Osteoblast (primary cell): ENCODE measurements at regions not wholly inside any gene's neighbourhood (a gene's known extent, or its start where the extent isn't known, plus 50 kb on each side); places are given as distances from the start of the nearest gene placed in this dataset.

Experiments
- DNase-seq: peaks from one replicate; pipeline ENCODE4 v3.0.0; 2011; ENCODE audit warnings: low spot score, mixed read lengths; ENCODE audit not compliant: insufficient read length; ENCODE audit errors: missing footprints
- H2AFZ ChIP-seq: 2 replicates; pipeline ENCODE4 v1.6.0; 2011; ENCODE audit warnings: mild to moderate bottlenecking, low read length
- H3K27ac ChIP-seq: 2 replicates; pipeline ENCODE4 v1.5.1; 2011; ENCODE audit warnings: mild to moderate bottlenecking, low read depth, low read length, moderate library complexity
- H3K27me3 ChIP-seq: 2 replicates; pipeline ENCODE4 v1.6.0; 2012; ENCODE audit warnings: mild to moderate bottlenecking, control low read depth, inconsistent platforms, low read length, moderate library complexity; ENCODE audit not compliant: insufficient read depth
- H3K36me3 ChIP-seq: 2 replicates; pipeline ENCODE4 v1.5.1; 2011; ENCODE audit warnings: mild to moderate bottlenecking, low read length, control low read depth, moderate library complexity; ENCODE audit not compliant: insufficient read depth
- H3K4me1 ChIP-seq: 2 replicates; pipeline ENCODE4 v1.5.1; 2011; ENCODE audit warnings: mild to moderate bottlenecking, low read length, control low read depth, moderate library complexity; ENCODE audit not compliant: insufficient read depth
- H3K4me2 ChIP-seq: 2 replicates; pipeline ENCODE4 v1.6.0; 2011; ENCODE audit warnings: mild to moderate bottlenecking, low read length; ENCODE audit not compliant: insufficient read depth
- H3K4me3 ChIP-seq: fragments of 200-600 bp; sonication (generic); 3 replicates; pipeline ENCODE4 v1.5.1; 2012; ENCODE audit warnings: mild to moderate bottlenecking, low read length, inconsistent platforms; ENCODE audit not compliant: insufficient read depth
- H3K79me2 ChIP-seq: 2 replicates; pipeline ENCODE4 v1.6.0; 2012; ENCODE audit warnings: mild to moderate bottlenecking, low read length, control low read depth, inconsistent platforms; ENCODE audit not compliant: insufficient read depth
- H3K9me3 ChIP-seq: 2 replicates; pipeline ENCODE4 v1.5.1; 2011; ENCODE audit warnings: low read depth, low read length, control low read depth
- H4K20me1 ChIP-seq: 2 replicates; pipeline ENCODE4 v1.6.0; 2012; ENCODE audit warnings: mild to moderate bottlenecking, low read length, control low read depth; ENCODE audit not compliant: insufficient read depth
- TF ChIP-seq, protein P1 (sequence below): IDR thresholded peaks from 2 replicates; pipeline ENCODE4 v1.5.1; 2011; ENCODE audit warnings: mild to moderate bottlenecking, low read depth, low read length, moderate library complexity; ENCODE audit errors: extremely low read depth

DNA sequence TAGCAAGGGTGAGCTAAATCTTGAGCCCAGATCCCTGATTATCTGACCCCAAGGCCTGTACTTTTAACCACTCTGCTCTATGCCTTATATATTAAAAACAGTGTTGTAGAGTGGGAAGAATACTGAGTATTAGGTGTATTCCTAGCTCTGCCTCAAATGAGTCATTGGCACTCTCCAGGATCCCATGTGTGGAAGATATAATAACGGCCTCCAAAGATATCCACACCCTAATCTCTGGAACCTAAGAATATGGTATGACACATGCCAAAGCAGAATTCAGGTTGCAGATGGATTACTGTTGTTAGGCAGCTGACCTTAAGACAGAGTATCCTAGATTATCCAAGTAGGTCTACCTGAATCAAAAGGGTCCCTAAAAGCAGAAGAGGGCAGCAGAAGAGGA is 110.8 kb downstream of the ADRB2 start:
- TF ChIP-seq, protein P1, sequence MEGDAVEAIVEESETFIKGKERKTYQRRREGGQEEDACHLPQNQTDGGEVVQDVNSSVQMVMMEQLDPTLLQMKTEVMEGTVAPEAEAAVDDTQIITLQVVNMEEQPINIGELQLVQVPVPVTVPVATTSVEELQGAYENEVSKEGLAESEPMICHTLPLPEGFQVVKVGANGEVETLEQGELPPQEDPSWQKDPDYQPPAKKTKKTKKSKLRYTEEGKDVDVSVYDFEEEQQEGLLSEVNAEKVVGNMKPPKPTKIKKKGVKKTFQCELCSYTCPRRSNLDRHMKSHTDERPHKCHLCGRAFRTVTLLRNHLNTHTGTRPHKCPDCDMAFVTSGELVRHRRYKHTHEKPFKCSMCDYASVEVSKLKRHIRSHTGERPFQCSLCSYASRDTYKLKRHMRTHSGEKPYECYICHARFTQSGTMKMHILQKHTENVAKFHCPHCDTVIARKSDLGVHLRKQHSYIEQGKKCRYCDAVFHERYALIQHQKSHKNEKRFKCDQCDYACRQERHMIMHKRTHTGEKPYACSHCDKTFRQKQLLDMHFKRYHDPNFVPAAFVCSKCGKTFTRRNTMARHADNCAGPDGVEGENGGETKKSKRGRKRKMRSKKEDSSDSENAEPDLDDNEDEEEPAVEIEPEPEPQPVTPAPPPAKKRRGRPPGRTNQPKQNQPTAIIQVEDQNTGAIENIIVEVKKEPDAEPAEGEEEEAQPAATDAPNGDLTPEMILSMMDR, result no peak
- no peaks in the 10 kb centered on the region for H4K20me1 ChIP-seq
- DNase-seq, result no peak
- H3K4me1 ChIP-seq, result peaks cover 4% of the 10 kb centered on the region
- no peaks in the 10 kb centered on the region for H3K36me3 ChIP-seq
- no peaks in the 10 kb centered on the region for H3K9me3 ChIP-seq
- H2AFZ ChIP-seq, result no peak overlapping the region
- no peak overlapping the region for H3K4me3 ChIP-seq
- no peaks in the 10 kb centered on the region for H3K79me2 ChIP-seq
- no peak overlapping the region for H3K27ac ChIP-seq
- no peaks in the 10 kb centered on the region for H3K27me3 ChIP-seq
- H3K4me2 ChIP-seq, result no peak overlapping the region

DNA sequence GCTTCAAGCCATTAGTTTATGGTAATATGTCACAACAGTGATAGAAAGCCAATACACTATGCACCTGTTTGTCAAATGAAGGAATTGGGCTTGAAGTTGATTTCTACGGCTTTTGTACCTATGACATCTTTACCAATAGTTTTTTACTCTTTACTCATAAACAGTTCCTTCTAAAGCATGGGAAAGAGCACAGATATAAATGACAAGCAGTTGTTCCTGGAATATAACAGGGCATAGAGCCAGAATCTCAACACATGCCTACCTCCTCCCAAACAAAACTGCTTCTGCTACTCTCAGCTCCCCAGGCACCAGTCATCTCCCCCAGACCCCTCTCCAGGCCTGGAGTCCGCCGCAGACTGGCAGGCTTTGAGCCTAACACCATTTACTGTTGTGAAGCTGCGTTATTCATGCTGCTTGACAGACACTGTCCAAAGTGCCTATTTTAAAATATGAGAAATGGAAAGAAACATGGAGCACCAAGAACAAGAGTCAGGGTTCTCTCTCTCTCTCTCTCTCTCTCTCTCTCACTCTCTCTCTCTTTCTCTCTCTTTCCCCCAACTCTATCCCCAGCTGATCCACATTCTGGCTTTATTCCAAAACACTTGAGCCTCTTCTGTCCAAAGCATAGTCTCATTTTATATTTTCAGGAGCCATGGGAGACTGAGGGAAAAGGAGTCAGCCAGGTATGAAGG is 111.6 kb downstream of the ADRB2 start:
- no peak overlapping the region for H3K27ac ChIP-seq
- H3K4me2 ChIP-seq, result no peak overlapping the region
- no peaks in the 10 kb centered on the region for H4K20me1 ChIP-seq
- H2AFZ ChIP-seq, result no peak overlapping the region
- no peaks in the 10 kb centered on the region for H3K79me2 ChIP-seq
- no peak overlapping the region for H3K4me3 ChIP-seq
- no peaks in the 10 kb centered on the region for H3K36me3 ChIP-seq
- no peaks in the 10 kb centered on the region for H3K9me3 ChIP-seq
- H3K27me3 ChIP-seq, result no peaks in the 10 kb centered on the region
- TF ChIP-seq, protein P1, result no peak
- peaks cover 4% of the 10 kb centered on the region for H3K4me1 ChIP-seq
- DNase-seq, result no peak

DNA sequence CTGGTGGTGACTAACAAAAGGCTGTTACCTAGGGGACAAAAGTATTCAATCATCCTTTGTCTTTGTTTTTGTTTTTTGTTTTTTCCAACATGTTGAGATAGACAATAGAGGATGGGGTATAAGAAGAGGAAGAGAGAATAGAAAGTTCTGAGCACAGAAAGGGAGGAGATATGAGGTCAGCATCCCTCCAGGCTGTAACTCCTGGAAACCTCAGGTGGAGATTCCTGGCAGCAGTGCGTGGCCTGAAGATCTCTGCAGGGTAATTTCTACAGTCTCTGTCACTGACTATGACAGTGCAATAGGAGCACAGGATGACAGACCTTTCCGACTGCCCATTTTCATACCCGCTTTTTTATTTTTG is 112.1 kb downstream of the ADRB2 start:
- Histone ChIP-seq H3K27ac (no peak overlapping the region), H3K4me3 (no peak overlapping the region), H3K27me3 (no peaks in the 10 kb centered on the region), H4K20me1 (no peaks in the 10 kb centered on the region), H3K79me2 (no peaks in the 10 kb centered on the region), H3K9me3 (no peaks in the 10 kb centered on the region), H3K36me3 (no peaks in the 10 kb centered on the region), H3K4me2 (no peak overlapping the region), H2AFZ (no peak overlapping the region), H3K4me1 (peaks cover 4% of the 10 kb centered on the region)
- DNase-seq, result no peak
- TF ChIP-seq, protein P1, result no peak

DNA sequence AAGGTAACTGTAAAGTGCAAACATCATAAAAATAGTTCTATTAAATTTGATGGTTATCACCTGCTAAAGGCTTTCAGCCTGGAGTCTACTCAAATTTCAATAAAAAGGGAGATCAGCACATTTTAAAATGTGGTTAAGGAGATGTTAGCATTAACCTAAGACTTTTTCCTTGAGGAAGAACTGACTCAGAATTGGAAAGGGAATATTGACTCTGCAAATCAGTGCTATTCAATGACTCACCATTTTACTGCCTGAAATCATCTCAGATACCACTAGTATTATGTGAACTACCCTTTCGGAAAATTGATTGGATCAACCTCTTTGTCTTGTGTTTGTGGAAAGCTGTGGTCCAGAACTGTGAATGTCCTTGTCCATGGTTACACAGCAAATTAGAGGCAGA is 113.3 kb downstream of the ADRB2 start:
- H3K79me2 ChIP-seq, result no peaks in the 10 kb centered on the region
- no peaks in the 10 kb centered on the region for H3K9me3 ChIP-seq
- no peaks in the 10 kb centered on the region for H3K27me3 ChIP-seq
- no peak overlapping the region for H3K27ac ChIP-seq
- no peaks in the 10 kb centered on the region for H3K36me3 ChIP-seq
- peak; percentile 95 for DNase-seq
- H3K4me3 ChIP-seq, result no peak overlapping the region
- TF ChIP-seq, protein P1, result no peak
- no peak overlapping the region for H3K4me2 ChIP-seq
- no peak overlapping the region for H2AFZ ChIP-seq
- H3K4me1 ChIP-seq, result peaks cover 4% of the 10 kb centered on the region
- H4K20me1 ChIP-seq, result no peaks in the 10 kb centered on the region
